SU-DHL-6 (cell line): ENCODE measurements at regions not wholly inside any gene's neighbourhood (a gene's known extent, or its start where the extent isn't known, plus 50 kb on each side); places are given as distances from the start of the nearest gene placed in this dataset.

Experiments
- EZH2phosphoT487 ChIP-seq: fragments of 200-600 bp; sonication (generic), shearing (Covaris generic); conservative IDR thresholded peaks from 2 replicates; pipeline ENCODE4 v1.6.1; 2018; ENCODE audit warnings: mild to moderate bottlenecking, antibody characterized with exemption, low read length, moderate library complexity, mixed read lengths
- TF ChIP-seq, protein P1 (sequence below): fragments of 200-600 bp; sonication (generic); IDR thresholded peaks from one replicate; pipeline ENCODE4 v1.5.1; 2017; ENCODE audit warnings: antibody characterized with exemption, mild to moderate bottlenecking, low read length, moderate library complexity; ENCODE audit not compliant: insufficient read depth, poor library complexity, severe bottlenecking

GRCh38 chr19:32104153-32104849 is 241.1 kb upstream of the ZNF507 start:
- TF ChIP-seq, protein P1, sequence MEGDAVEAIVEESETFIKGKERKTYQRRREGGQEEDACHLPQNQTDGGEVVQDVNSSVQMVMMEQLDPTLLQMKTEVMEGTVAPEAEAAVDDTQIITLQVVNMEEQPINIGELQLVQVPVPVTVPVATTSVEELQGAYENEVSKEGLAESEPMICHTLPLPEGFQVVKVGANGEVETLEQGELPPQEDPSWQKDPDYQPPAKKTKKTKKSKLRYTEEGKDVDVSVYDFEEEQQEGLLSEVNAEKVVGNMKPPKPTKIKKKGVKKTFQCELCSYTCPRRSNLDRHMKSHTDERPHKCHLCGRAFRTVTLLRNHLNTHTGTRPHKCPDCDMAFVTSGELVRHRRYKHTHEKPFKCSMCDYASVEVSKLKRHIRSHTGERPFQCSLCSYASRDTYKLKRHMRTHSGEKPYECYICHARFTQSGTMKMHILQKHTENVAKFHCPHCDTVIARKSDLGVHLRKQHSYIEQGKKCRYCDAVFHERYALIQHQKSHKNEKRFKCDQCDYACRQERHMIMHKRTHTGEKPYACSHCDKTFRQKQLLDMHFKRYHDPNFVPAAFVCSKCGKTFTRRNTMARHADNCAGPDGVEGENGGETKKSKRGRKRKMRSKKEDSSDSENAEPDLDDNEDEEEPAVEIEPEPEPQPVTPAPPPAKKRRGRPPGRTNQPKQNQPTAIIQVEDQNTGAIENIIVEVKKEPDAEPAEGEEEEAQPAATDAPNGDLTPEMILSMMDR = no peak
- TF ChIP-seq EZH2phosphoT487 = no peak
